ENCODE measurements at regions not wholly inside any gene's neighbourhood (a gene's known extent, or its start where the extent isn't known, plus 50 kb on each side); places are given as distances from the start of the nearest gene placed in this dataset.
A peak's percentile ranks its signal among the peaks of the same experiment; 100 is the strongest.

- DNase-seq (ENCODE audit: insufficient read length, low spot score): no peak
- TF ChIP-seq POLR2A (IDR thresholded peaks at IDR 0.05; ENCODE audit: low read depth, low read length) (no peak), POLR2AphosphoS5 (IDR thresholded peaks at IDR 0.05; ENCODE audit: low read depth, low read length) (no peak), POU2F2 (IDR thresholded peaks at IDR 0.05; ENCODE audit: low read depth, low read length) (no peak), TAF1 (IDR thresholded peaks at IDR 0.05; ENCODE audit: low read depth, low read length) (no peak), SPI1 (IDR thresholded peaks at IDR 0.05; ENCODE audit: low read depth, low read length) (no peak), PAX5 (IDR thresholded peaks at IDR 0.05; ENCODE audit: insufficient read depth, low read length, severe bottlenecking) (no peak)
- FAIRE-seq: no peak
Observed at GRCh38 chr4:62402088-62402806, 1202.1 kb downstream of the ADGRL3 start.

GRCh38 chr4:62399242-62399641, 1199.1 kb downstream of the ADGRL3 start:
- TF ChIP-seq SPI1 (IDR thresholded peaks at IDR 0.05; ENCODE audit: low read depth, low read length) (peak; percentile 27; the same call in 1 of the 2 replicates), TAF1 (IDR thresholded peaks at IDR 0.05; ENCODE audit: low read depth, low read length) (no peak)
- DNase-seq (ENCODE audit: insufficient read length, low spot score) (no peak), FAIRE-seq (peak; percentile 51)

GRCh38 chr4:62398318-62398717, 1198.2 kb downstream of the ADGRL3 start:
- TF ChIP-seq PAX5 (IDR thresholded peaks at IDR 0.05; ENCODE audit: insufficient read depth, low read length, severe bottlenecking): no peak
- DNase-seq (ENCODE audit: insufficient read length, low spot score) (no peak), FAIRE-seq (no peak)

GRCh38 chr4:62394766-62395165, 1194.6 kb downstream of the ADGRL3 start:
- no peak for FAIRE-seq
- no peak for DNase-seq (ENCODE audit: insufficient read length, low spot score)
- no peak for TF ChIP-seq TAF1 (IDR thresholded peaks at IDR 0.05; ENCODE audit: low read depth, low read length)
- TF ChIP-seq POLR2A (IDR thresholded peaks at IDR 0.05; ENCODE audit: low read depth, low read length): no peak
- TF ChIP-seq POLR2AphosphoS5 (IDR thresholded peaks at IDR 0.05; ENCODE audit: low read depth, low read length): no peak
- no peak for TF ChIP-seq SPI1 (IDR thresholded peaks at IDR 0.05; ENCODE audit: low read depth, low read length)
- TF ChIP-seq PAX5 (IDR thresholded peaks at IDR 0.05; ENCODE audit: insufficient read depth, low read length, severe bottlenecking): no peak
- TF ChIP-seq POU2F2 (IDR thresholded peaks at IDR 0.05; ENCODE audit: low read depth, low read length): no peak

- DNase-seq (ENCODE audit: insufficient read length, low spot score) (no peak), FAIRE-seq (no peak)
- no peak for TF ChIP-seq POLR2AphosphoS5 (IDR thresholded peaks at IDR 0.05; ENCODE audit: low read depth, low read length)
- no peak for TF ChIP-seq SPI1 (IDR thresholded peaks at IDR 0.05; ENCODE audit: low read depth, low read length)
- TF ChIP-seq TAF1 (IDR thresholded peaks at IDR 0.05; ENCODE audit: low read depth, low read length): no peak
- no peak for TF ChIP-seq PAX5 (IDR thresholded peaks at IDR 0.05; ENCODE audit: insufficient read depth, low read length, severe bottlenecking)
- TF ChIP-seq POU2F2 (IDR thresholded peaks at IDR 0.05; ENCODE audit: low read depth, low read length): no peak
- TF ChIP-seq POLR2A (IDR thresholded peaks at IDR 0.05; ENCODE audit: low read depth, low read length): no peak
Observed at GRCh38 chr4:62387808-62388207, 1187.7 kb downstream of the ADGRL3 start.

GRCh38 chr4:62377700-62378099, 1177.6 kb downstream of the ADGRL3 start:
- FAIRE-seq (no peak), DNase-seq (ENCODE audit: insufficient read length, low spot score) (no peak)
- TF ChIP-seq TAF1 (IDR thresholded peaks at IDR 0.05; ENCODE audit: low read depth, low read length) (no peak), SPI1 (IDR thresholded peaks at IDR 0.05; ENCODE audit: low read depth, low read length) (no peak), POLR2A (IDR thresholded peaks at IDR 0.05; ENCODE audit: low read depth, low read length) (no peak), POLR2AphosphoS5 (IDR thresholded peaks at IDR 0.05; ENCODE audit: low read depth, low read length) (no peak), POU2F2 (IDR thresholded peaks at IDR 0.05; ENCODE audit: low read depth, low read length) (no peak), PAX5 (IDR thresholded peaks at IDR 0.05; ENCODE audit: insufficient read depth, low read length, severe bottlenecking) (no peak)

GRCh38 chr4:62377245-62377644, 1177.1 kb downstream of the ADGRL3 start:
- TF ChIP-seq POLR2AphosphoS5 (IDR thresholded peaks at IDR 0.05; ENCODE audit: low read depth, low read length) (no peak), POU2F2 (IDR thresholded peaks at IDR 0.05; ENCODE audit: low read depth, low read length) (no peak), SPI1 (IDR thresholded peaks at IDR 0.05; ENCODE audit: low read depth, low read length) (no peak), POLR2A (IDR thresholded peaks at IDR 0.05; ENCODE audit: low read depth, low read length) (no peak), TAF1 (IDR thresholded peaks at IDR 0.05; ENCODE audit: low read depth, low read length) (no peak), PAX5 (IDR thresholded peaks at IDR 0.05; ENCODE audit: insufficient read depth, low read length, severe bottlenecking) (no peak)
- DNase-seq (ENCODE audit: insufficient read length, low spot score) (no peak), FAIRE-seq (no peak)

GRCh38 chr4:62366939-62367338, 1166.8 kb downstream of the ADGRL3 start:
- no peak for TF ChIP-seq PAX5 (IDR thresholded peaks at IDR 0.05; ENCODE audit: insufficient read depth, low read length, severe bottlenecking)
- no peak for TF ChIP-seq POLR2A (IDR thresholded peaks at IDR 0.05; ENCODE audit: low read depth, low read length)
- no peak for TF ChIP-seq POU2F2 (IDR thresholded peaks at IDR 0.05; ENCODE audit: low read depth, low read length)
- no peak for TF ChIP-seq POLR2AphosphoS5 (IDR thresholded peaks at IDR 0.05; ENCODE audit: low read depth, low read length)
- TF ChIP-seq SPI1 (IDR thresholded peaks at IDR 0.05; ENCODE audit: low read depth, low read length): no peak
- no peak for TF ChIP-seq TAF1 (IDR thresholded peaks at IDR 0.05; ENCODE audit: low read depth, low read length)
- no peak for DNase-seq (ENCODE audit: insufficient read length, low spot score)
- no peak for FAIRE-seq

- TF ChIP-seq TAF1 (IDR thresholded peaks at IDR 0.05; ENCODE audit: low read depth, low read length): no peak
- no peak for TF ChIP-seq SPI1 (IDR thresholded peaks at IDR 0.05; ENCODE audit: low read depth, low read length)
- TF ChIP-seq POLR2AphosphoS5 (IDR thresholded peaks at IDR 0.05; ENCODE audit: low read depth, low read length): no peak
- FAIRE-seq: no peak
- DNase-seq (ENCODE audit: insufficient read length, low spot score): no peak
Observed at GRCh38 chr4:62360156-62360545, 1160.0 kb downstream of the ADGRL3 start.

- DNase-seq (ENCODE audit: insufficient read length, low spot score) (no peak), FAIRE-seq (no peak)
- no peak for TF ChIP-seq TAF1 (IDR thresholded peaks at IDR 0.05; ENCODE audit: low read depth, low read length)
- no peak for TF ChIP-seq POU2F2 (IDR thresholded peaks at IDR 0.05; ENCODE audit: low read depth, low read length)
- no peak for TF ChIP-seq SPI1 (IDR thresholded peaks at IDR 0.05; ENCODE audit: low read depth, low read length)
- TF ChIP-seq POLR2AphosphoS5 (IDR thresholded peaks at IDR 0.05; ENCODE audit: low read depth, low read length): no peak
- TF ChIP-seq PAX5 (IDR thresholded peaks at IDR 0.05; ENCODE audit: insufficient read depth, low read length, severe bottlenecking): no peak
- no peak for TF ChIP-seq POLR2A (IDR thresholded peaks at IDR 0.05; ENCODE audit: low read depth, low read length)
Observed at GRCh38 chr4:62359441-62360155, 1159.5 kb downstream of the ADGRL3 start.
